CD4-positive, alpha-beta memory T cell (primary cell): ENCODE measurements at regions not wholly inside any gene's neighbourhood (a gene's known extent, or its start where the extent isn't known, plus 50 kb on each side); places are given as distances from the start of the nearest gene placed in this dataset.
"Not testable (repeated sequence)": the region's sequence is repeated elsewhere in the genome, so short reads cannot be mapped to it uniquely, and the experiment has no call there.

ENCODE experiments used
- CTCF ChIA-PET: fragments of 350-600 bp; sonication (Branson Sonifier 250); formaldehyde crosslinking; loops from one replicate; lab custom pipeline; 2021; ENCODE audit warnings: inconsistent platforms; ENCODE audit not compliant: partially characterized antibody; lab: Charles Lee
- POLR2A ChIA-PET: fragments of 350-600 bp; sonication (Branson Sonifier 250); formaldehyde crosslinking; loops from one replicate; lab custom pipeline; 2021; ENCODE audit not compliant: partially characterized antibody; lab: Charles Lee
- DNase-seq, 5 donors: peaks; one replicate each; pipeline versions ENCODE4 v3.0.0 to v3.0.0-alpha.2; 2020 to 2022; ENCODE audit warnings: mixed read lengths in 1 of 5
- H3K27ac ChIP-seq: one replicate; pipeline ENCODE4 v1.7.0; 2013; ENCODE audit warnings: low read depth, low read length
- H3K27me3 ChIP-seq: 2 replicates; pipeline ENCODE4 v1.7.0; 2013; ENCODE audit warnings: mild to moderate bottlenecking, low read length, moderate library complexity; ENCODE audit not compliant: insufficient read depth
- H3K36me3 ChIP-seq: 2 replicates; pipeline ENCODE4 v1.7.0; 2013; ENCODE audit warnings: mild to moderate bottlenecking, low read length, moderate library complexity; ENCODE audit not compliant: insufficient read depth
- H3K4me1 ChIP-seq: 2 replicates; pipeline ENCODE4 v1.7.0; 2013; ENCODE audit warnings: mild to moderate bottlenecking, low read length, moderate library complexity; ENCODE audit not compliant: insufficient read depth
- H3K4me3 ChIP-seq, 2 donors: one replicate each; pipeline ENCODE4 v1.7.0; 2013; ENCODE audit warnings: low read length in 2 of 2, mild to moderate bottlenecking in 1 of 2
- H3K9me3 ChIP-seq, 2 donors: one replicate each; pipeline ENCODE4 v1.7.0; 2013; ENCODE audit warnings: low read length in 2 of 2, control low read depth in 1 of 2; ENCODE audit not compliant: control insufficient read depth in 1 of 2
- H3K27ac Mint-ChIP-seq, 7 donors: one replicate each; pipeline ENCODE4 v1.8.0; 2020 to 2021; ENCODE audit warnings: mixed read lengths in 7 of 7, mild to moderate bottlenecking in 6 of 7, inconsistent platforms in 3 of 7, moderate library complexity in 3 of 7
- H3K27me3 Mint-ChIP-seq, 2 donors: one replicate each; pipeline ENCODE4 v1.8.0; 2020 to 2021; ENCODE audit warnings: mixed read lengths in 2 of 2
- H3K36me3 Mint-ChIP-seq, 2 donors: one replicate each; pipeline ENCODE4 v1.8.0; 2020 to 2021; ENCODE audit warnings: mixed read lengths in 2 of 2, inconsistent platforms in 1 of 2, mild to moderate bottlenecking in 1 of 2
- H3K4me1 Mint-ChIP-seq, 4 donors: one replicate each; pipeline ENCODE4 v1.8.0; 2020 to 2021; ENCODE audit warnings: mixed read lengths in 4 of 4, mild to moderate bottlenecking in 1 of 4
- H3K4me3 Mint-ChIP-seq, 8 donors: one replicate each; pipeline ENCODE4 v1.8.0; 2020 to 2021; ENCODE audit warnings: mixed read lengths in 8 of 8, mild to moderate bottlenecking in 7 of 8, moderate library complexity in 6 of 8, inconsistent platforms in 3 of 8
- H3K9me3 Mint-ChIP-seq, 8 donors: one replicate each; pipeline ENCODE4 v1.8.0; 2020 to 2021; ENCODE audit warnings: mixed read lengths in 8 of 8, mild to moderate bottlenecking in 5 of 8, inconsistent platforms in 3 of 8, moderate library complexity in 1 of 8
- intact Hi-C: fragments of 100-400 bp; cut with micrococcal nuclease; formaldehyde crosslinking; loops from one replicate; pipeline ENCODE4 v1.15.1; 2023

- intact Hi-C loops: loop anchor here (5.0 kb wide), 1 partner anchor 317 kb away; no protein-coding TSS in a partner anchor
- H3K36me3 ChIP-seq: no peaks in the 10 kb centered on the region
- no peaks in the 10 kb centered on the region for H3K27me3 ChIP-seq
- CTCF ChIA-PET: interaction anchor here (0.9 kb wide), 1 partner anchor 384 kb away, joined by 3 read pairs; no protein-coding TSS in a partner anchor
- H3K27ac ChIP-seq: no peak overlapping the region
- no peaks in the 10 kb centered on the region for H3K4me1 ChIP-seq
- H3K27me3 Mint-ChIP-seq: peaks cover 16 to 17% of the 10 kb centered on the region in 2 donors
- H3K4me1 Mint-ChIP-seq: peaks cover 0 to 1% (median 0%) of the 10 kb centered on the region in 4 donors
- no peak overlapping the region for H3K27ac Mint-ChIP-seq
- no peaks in the 10 kb centered on the region for H3K9me3 ChIP-seq
- peak in 4 of 5 donors; percentile 14 to 22 (median 20) for DNase-seq
- no peak overlapping the region for H3K4me3 Mint-ChIP-seq
- no peaks in the 10 kb centered on the region for H3K9me3 Mint-ChIP-seq
- H3K36me3 Mint-ChIP-seq: no peaks in the 10 kb centered on the region
- no peak overlapping the region for H3K4me3 ChIP-seq
- POLR2A ChIA-PET: no interaction called here
Observed at GRCh38 chr2:95728878-95729596, 137.2 kb downstream of the TRIM43 start.

GRCh38 chr2:95729597-95729955 lies 137.8 kb downstream of the TRIM43 start:
- Histone ChIP-seq H3K36me3 (no peaks in the 10 kb centered on the region), H3K27ac (no peak overlapping the region), H3K27me3 (no peaks in the 10 kb centered on the region), H3K9me3 (no peaks in the 10 kb centered on the region), H3K4me1 (no peaks in the 10 kb centered on the region), H3K4me3 (no peak overlapping the region)
- Mint-ChIP-seq H3K27me3 (peaks cover 19% of the 10 kb centered on the region in 2 donors), H3K9me3 (no peaks in the 10 kb centered on the region), H3K4me1 (peaks cover 0 to 1% (median 0%) of the 10 kb centered on the region in 4 donors), H3K36me3 (no peaks in the 10 kb centered on the region), H3K27ac (no peak overlapping the region), H3K4me3 (no peak overlapping the region)
- no peak for DNase-seq
- ChIA-PET POLR2A (no interaction called here), CTCF (no interaction called here)
- intact Hi-C loops: loop anchor here (5.0 kb wide), 1 partner anchor 317 kb away; no protein-coding TSS in a partner anchor

- DNase-seq: no peak
- Mint-ChIP-seq H3K27me3 (peaks cover 23 to 24% of the 10 kb centered on the region in 2 donors), H3K27ac (no peak overlapping the region), H3K9me3 (peaks cover 0 to 1% (median 0%) of the 10 kb centered on the region in 8 donors), H3K36me3 (no peaks in the 10 kb centered on the region), H3K4me1 (peaks cover 0 to 1% (median 0%) of the 10 kb centered on the region in 4 donors), H3K4me3 (no peak overlapping the region)
- ChIA-PET CTCF (no interaction called here), POLR2A (no interaction called here)
- H3K4me1 ChIP-seq: no peaks in the 10 kb centered on the region
- H3K27me3 ChIP-seq: no peaks in the 10 kb centered on the region
- H3K36me3 ChIP-seq: no peaks in the 10 kb centered on the region
- no peak overlapping the region for H3K4me3 ChIP-seq
- H3K27ac ChIP-seq: no peak overlapping the region
- intact Hi-C loops: no loop called here
- H3K9me3 ChIP-seq: no peaks in the 10 kb centered on the region
Observed at GRCh38 chr2:95730813-95731212, 139.0 kb downstream of the TRIM43 start.

- no peak overlapping the region for H3K4me3 ChIP-seq
- H3K36me3 Mint-ChIP-seq: no peaks in the 10 kb centered on the region
- no peaks in the 10 kb centered on the region for H3K27me3 ChIP-seq
- intact Hi-C loops: no loop called here
- peaks cover 0 to 3% (median 0%) of the 10 kb centered on the region in 8 donors for H3K9me3 Mint-ChIP-seq
- ChIA-PET CTCF (no interaction called here), POLR2A (no interaction called here)
- no peaks in the 10 kb centered on the region for H3K36me3 ChIP-seq
- no peaks in the 10 kb centered on the region for H3K9me3 ChIP-seq
- H3K27ac ChIP-seq: no peak overlapping the region
- no peaks in the 10 kb centered on the region for H3K4me1 Mint-ChIP-seq
- H3K4me3 Mint-ChIP-seq: no peak overlapping the region
- no peak for DNase-seq
- no peaks in the 10 kb centered on the region for H3K4me1 ChIP-seq
- peaks cover 24 to 35% of the 10 kb centered on the region in 2 donors for H3K27me3 Mint-ChIP-seq
- no peak overlapping the region for H3K27ac Mint-ChIP-seq
Observed at GRCh38 chr2:95734976-95735890, 143.4 kb downstream of the TRIM43 start.

DNA sequence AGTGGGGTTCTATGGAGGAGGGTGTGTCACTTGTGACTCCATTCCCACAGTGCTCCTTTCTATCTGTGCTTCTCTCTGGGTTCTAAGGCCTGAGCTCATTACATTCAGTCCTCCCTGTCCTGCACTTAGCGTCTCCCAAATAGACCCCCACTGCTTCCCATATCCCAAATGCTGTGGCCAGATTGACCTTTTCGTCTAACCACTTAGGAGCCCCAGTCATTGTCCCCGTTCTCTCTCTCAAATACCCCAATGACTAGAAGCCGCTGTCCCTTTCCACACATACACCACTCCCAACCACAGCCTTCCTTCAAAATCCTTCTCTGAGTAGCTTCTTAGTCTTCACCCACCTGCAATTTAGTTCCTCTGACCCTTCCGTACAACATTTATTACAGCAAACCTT lies 146.5 kb downstream of the TRIM43 start:
- H3K27ac Mint-ChIP-seq: no peak overlapping the region
- peaks cover 21 to 38% of the 10 kb centered on the region in 2 donors for H3K27me3 Mint-ChIP-seq
- H3K4me1 ChIP-seq: no peaks in the 10 kb centered on the region
- H3K9me3 ChIP-seq: no peaks in the 10 kb centered on the region
- no peak overlapping the region for H3K4me3 Mint-ChIP-seq
- CTCF ChIA-PET: no interaction called here
- H3K27ac ChIP-seq: no peak overlapping the region
- no peak for DNase-seq
- no peaks in the 10 kb centered on the region for H3K27me3 ChIP-seq
- intact Hi-C loops: no loop called here
- no peaks in the 10 kb centered on the region for H3K36me3 ChIP-seq
- H3K9me3 Mint-ChIP-seq: peaks cover 0 to 3% (median 0%) of the 10 kb centered on the region in 8 donors
- no peaks in the 10 kb centered on the region for H3K36me3 Mint-ChIP-seq
- no peaks in the 10 kb centered on the region for H3K4me1 Mint-ChIP-seq
- H3K4me3 ChIP-seq: no peak overlapping the region
- POLR2A ChIA-PET: no interaction called here

DNA sequence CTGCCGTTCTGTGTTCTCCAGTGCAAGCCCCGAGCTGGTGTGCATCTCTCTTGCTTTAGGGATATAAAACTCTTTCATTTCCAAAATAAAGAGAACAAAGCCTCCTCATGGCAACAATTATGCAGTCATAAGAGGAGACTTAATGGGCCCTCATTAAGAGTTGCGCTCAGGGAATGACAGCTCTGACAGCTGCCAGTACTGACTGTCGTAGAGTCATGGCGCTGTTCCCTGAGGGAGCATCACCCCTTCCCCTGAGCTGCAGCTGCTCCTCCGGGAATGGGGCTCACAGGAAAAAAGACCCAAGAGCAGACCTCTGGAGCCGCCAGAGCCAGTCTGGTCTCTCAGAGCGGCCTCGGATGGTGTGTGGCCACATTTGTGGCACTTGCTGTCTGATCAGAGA lies 160.3 kb downstream of the TRIM43 start:
- intact Hi-C loops, H3K4me3 Mint-ChIP-seq: not testable (repeated sequence)

DNA sequence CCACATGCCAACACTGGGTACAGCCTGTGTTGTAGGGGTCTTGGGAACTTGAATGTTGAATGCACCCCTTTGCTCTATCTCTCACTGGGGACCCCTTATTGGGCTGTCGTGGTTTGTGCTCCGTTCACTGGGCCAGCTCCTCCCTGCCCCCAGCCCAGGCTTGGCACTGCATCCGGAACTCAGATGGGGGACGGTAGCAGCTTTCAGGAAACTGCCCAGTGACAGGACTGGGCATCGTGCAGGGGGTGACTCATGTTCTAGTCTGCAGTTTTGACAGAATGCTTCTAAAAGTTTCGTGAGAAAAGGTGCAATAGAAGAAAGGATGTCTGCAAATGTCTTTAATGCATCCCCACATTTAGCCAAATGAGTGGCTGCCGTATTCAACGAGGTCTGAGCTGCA lies 162.0 kb downstream of the TRIM43 start:
- H3K27me3 ChIP-seq, H3K4me1 ChIP-seq, intact Hi-C loops, H3K27ac Mint-ChIP-seq, H3K36me3 Mint-ChIP-seq, CTCF ChIA-PET, H3K27ac ChIP-seq, H3K4me1 Mint-ChIP-seq, H3K36me3 ChIP-seq, H3K27me3 Mint-ChIP-seq, H3K9me3 Mint-ChIP-seq, H3K9me3 ChIP-seq, DNase-seq, POLR2A ChIA-PET, H3K4me3 ChIP-seq, H3K4me3 Mint-ChIP-seq: not testable (repeated sequence)

More for the DNA sequence above, 160.3 kb downstream of the TRIM43 start:
- H3K27ac Mint-ChIP-seq, H3K27me3 ChIP-seq, H3K4me1 ChIP-seq, H3K9me3 Mint-ChIP-seq, H3K4me3 ChIP-seq, POLR2A ChIA-PET, H3K9me3 ChIP-seq, DNase-seq, H3K27ac ChIP-seq, H3K36me3 ChIP-seq, H3K4me1 Mint-ChIP-seq, CTCF ChIA-PET, H3K36me3 Mint-ChIP-seq: not testable (repeated sequence)
- peaks cover 6 to 13% of the 10 kb centered on the region in 2 donors for H3K27me3 Mint-ChIP-seq
